ENCODE measurements at regions not wholly inside any gene's neighbourhood (a gene's known extent, or its start where the extent isn't known, plus 50 kb on each side); places are given as distances from the start of the nearest gene placed in this dataset.

DNA sequence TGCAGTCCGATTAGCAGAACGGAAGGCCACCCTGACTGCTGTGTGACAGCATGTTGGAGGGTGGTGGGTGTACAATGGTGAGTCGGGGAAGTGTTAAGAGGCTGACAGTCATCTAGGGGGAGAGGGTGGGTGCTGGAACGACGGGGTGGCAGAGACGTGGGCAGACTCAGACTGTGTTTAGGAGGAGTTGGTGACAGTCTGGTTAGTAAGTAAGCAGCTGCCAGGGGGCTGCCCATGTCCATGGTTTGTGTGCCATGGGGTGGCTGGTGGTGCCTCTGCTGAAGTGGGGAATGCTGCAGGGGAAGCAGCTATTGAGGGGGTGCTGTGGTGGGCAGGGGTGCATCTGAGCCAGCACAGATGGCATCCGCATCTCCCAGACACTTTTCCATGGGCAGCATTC, 51.3 kb upstream of the BOD1 start:
- H3K27me3 Mint-ChIP-seq (ENCODE audit: insufficient read depth, unreplicated experiment): peaks cover 11% of the 10 kb centered on the region
- intact Hi-C loops (cut with micrococcal nuclease): no loop called here
- ChIA-PET CTCF (no interaction called here), POLR2A (interaction anchor here (0.7 kb wide), 1 partner anchor 35 kb away, joined by 3 read pairs; no protein-coding TSS in a partner anchor)
- no TSS peak for BruUV-seq (replicated peaks)
- no peak overlapping the region for H3K4me3 Mint-ChIP-seq (ENCODE audit: unreplicated experiment)
- no peak for TF ChIP-seq CTCF (IDR thresholded peaks at IDR 0.05; ENCODE audit: unreplicated experiment)
- H3K9me3 Mint-ChIP-seq (ENCODE audit: unreplicated experiment): no peaks in the 10 kb centered on the region
- H3K4me1 Mint-ChIP-seq (ENCODE audit: insufficient read depth, unreplicated experiment): peaks cover 7% of the 10 kb centered on the region
- H3K27ac Mint-ChIP-seq (ENCODE audit: low read depth, unreplicated experiment): no peak overlapping the region
- no peak for DNase-seq (ENCODE audit: unreplicated experiment)
- H3K36me3 Mint-ChIP-seq (ENCODE audit: insufficient read depth, unreplicated experiment): no peaks in the 10 kb centered on the region

- Mint-ChIP-seq H3K36me3 (ENCODE audit: insufficient read depth, unreplicated experiment) (no peaks in the 10 kb centered on the region), H3K4me3 (ENCODE audit: unreplicated experiment) (no peak overlapping the region), H3K27ac (ENCODE audit: low read depth, unreplicated experiment) (no peak overlapping the region), H3K27me3 (ENCODE audit: insufficient read depth, unreplicated experiment) (peaks cover 11% of the 10 kb centered on the region), H3K9me3 (ENCODE audit: unreplicated experiment) (no peaks in the 10 kb centered on the region), H3K4me1 (ENCODE audit: insufficient read depth, unreplicated experiment) (peaks cover 7% of the 10 kb centered on the region)
- BruUV-seq (replicated peaks): no TSS peak
- ChIA-PET POLR2A (no interaction called here), CTCF (no interaction called here)
- TF ChIP-seq CTCF (IDR thresholded peaks at IDR 0.05; ENCODE audit: unreplicated experiment): no peak
- DNase-seq (ENCODE audit: unreplicated experiment): no peak
- intact Hi-C loops (cut with micrococcal nuclease): no loop called here
These were observed 51.9 kb upstream of the BOD1 start for GRCh38 chr5:173668245-173668800.

- Mint-ChIP-seq H3K4me3 (ENCODE audit: unreplicated experiment) (no peak overlapping the region), H3K4me1 (ENCODE audit: insufficient read depth, unreplicated experiment) (peaks cover 7% of the 10 kb centered on the region), H3K36me3 (ENCODE audit: insufficient read depth, unreplicated experiment) (no peaks in the 10 kb centered on the region), H3K27me3 (ENCODE audit: insufficient read depth, unreplicated experiment) (peaks cover 11% of the 10 kb centered on the region), H3K27ac (ENCODE audit: low read depth, unreplicated experiment) (no peak overlapping the region), H3K9me3 (ENCODE audit: unreplicated experiment) (peaks cover under 1% of the 10 kb centered on the region)
- ChIA-PET CTCF (no interaction called here), POLR2A (no interaction called here)
- TF ChIP-seq CTCF (IDR thresholded peaks at IDR 0.05; ENCODE audit: unreplicated experiment): no peak
- intact Hi-C loops (cut with micrococcal nuclease): no loop called here
- no peak for DNase-seq (ENCODE audit: unreplicated experiment)
- no TSS peak for BruUV-seq (replicated peaks)
These were observed 52.5 kb upstream of the BOD1 start for GRCh38 chr5:173668910-173669309.

- no peak overlapping the region for H3K4me3 Mint-ChIP-seq (ENCODE audit: unreplicated experiment)
- no peaks in the 10 kb centered on the region for H3K36me3 Mint-ChIP-seq (ENCODE audit: insufficient read depth, unreplicated experiment)
- BruUV-seq (replicated peaks): no TSS peak
- H3K9me3 Mint-ChIP-seq (ENCODE audit: unreplicated experiment): peaks cover 6% of the 10 kb centered on the region
- H3K4me1 Mint-ChIP-seq (ENCODE audit: insufficient read depth, unreplicated experiment): peaks cover 7% of the 10 kb centered on the region
- no peak for DNase-seq (ENCODE audit: unreplicated experiment)
- no peak overlapping the region for H3K27ac Mint-ChIP-seq (ENCODE audit: low read depth, unreplicated experiment)
- ChIA-PET POLR2A (interaction anchor here (0.6 kb wide), 1 partner anchor 90 kb away, joined by 4 read pairs; no protein-coding TSS in a partner anchor), CTCF (interaction anchor here (0.6 to 1.4 kb wide), 3 partner anchors 14 to 1347 kb away, joined by 3 to 5 read pairs (median 4); no protein-coding TSS in a partner anchor)
- no peak for TF ChIP-seq CTCF (IDR thresholded peaks at IDR 0.05; ENCODE audit: unreplicated experiment)
- H3K27me3 Mint-ChIP-seq (ENCODE audit: insufficient read depth, unreplicated experiment): peaks cover 11% of the 10 kb centered on the region
- intact Hi-C loops (cut with micrococcal nuclease): no loop called here
These were observed 53.0 kb upstream of the BOD1 start for GRCh38 chr5:173669483-173669882.
